ENCODE measurements at regions not wholly inside any gene's neighbourhood (a gene's known extent, or its start where the extent isn't known, plus 50 kb on each side); places are given as distances from the start of the nearest gene placed in this dataset.
A peak's percentile ranks its signal among the peaks of the same experiment; 100 is the strongest.
"Not testable (repeated sequence)": the region's sequence is repeated elsewhere in the genome, so short reads cannot be mapped to it uniquely, and the experiment has no call there.

DNA sequence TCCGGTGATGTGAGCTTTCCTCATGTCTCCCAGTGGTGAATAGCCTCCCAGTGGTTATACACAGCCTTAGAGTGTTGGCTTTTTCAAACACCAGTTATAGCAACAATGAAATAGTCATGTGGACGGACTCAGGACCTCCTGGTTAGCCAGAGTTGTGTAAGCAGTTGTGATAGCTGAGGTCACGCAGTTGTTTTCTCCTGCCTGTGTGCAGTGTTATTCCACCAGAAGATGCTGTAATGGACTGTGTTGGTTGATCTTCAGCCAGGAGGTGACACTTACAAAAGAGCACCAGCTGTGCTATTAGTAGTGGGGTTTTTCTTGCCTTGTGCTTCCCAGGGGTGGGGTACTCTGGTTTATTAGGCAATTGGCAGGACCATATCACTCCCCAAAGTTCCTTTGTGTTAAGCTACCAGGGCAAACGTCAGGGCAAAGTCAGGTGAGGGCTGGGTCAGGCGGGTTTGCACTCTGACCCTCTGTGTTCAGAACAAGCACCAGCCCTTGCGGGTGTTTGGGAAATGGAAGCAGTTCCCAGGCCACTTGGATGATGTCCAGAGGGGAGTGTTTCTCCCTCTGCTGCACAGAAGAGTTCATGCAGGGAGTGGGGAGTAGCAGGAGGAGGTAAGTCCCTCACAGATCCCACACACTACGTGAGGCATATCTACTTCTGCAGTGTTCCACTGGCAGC lies 252.6 kb downstream of the TMEM47 start:
- no peak for DNase-seq

DNA sequence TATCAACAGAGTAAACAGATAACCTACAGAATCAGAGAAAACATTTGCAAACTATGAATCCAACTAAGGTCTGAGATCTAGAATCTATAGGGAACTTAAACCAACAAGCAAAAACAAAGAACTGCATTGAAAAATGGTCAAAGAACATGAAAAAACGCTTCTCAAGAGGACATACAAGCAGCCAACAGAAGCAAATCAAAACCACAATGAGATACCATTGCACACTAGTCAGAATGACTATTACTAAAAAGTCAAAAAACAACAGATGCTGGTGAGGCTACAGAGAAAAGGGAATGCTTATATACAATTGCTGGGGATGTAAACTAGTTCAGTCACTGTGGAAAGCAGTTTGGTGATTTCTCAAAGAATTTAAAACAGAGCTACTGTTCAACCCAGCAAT lies 255.7 kb downstream of the TMEM47 start:
- no peak for DNase-seq

DNA sequence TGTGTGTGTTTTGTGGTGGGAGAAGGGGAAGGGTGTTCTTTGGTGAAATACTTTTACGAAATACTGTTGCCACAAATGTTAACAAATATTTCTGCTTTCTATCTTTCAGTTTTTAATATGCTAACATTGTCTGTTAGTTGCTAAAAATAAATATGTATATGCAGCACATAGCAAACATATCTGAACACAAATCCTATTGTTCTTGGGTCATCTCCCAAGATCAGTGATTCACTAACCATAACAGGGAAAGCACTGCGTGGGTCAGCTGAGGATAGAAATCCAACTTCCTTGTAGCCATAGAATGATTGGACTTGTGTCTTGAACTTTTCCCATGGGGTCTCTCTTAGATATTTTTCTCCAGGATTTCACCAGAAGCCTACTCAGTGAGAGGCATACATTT lies 250.3 kb upstream of the FAM47A start:
- no peak for DNase-seq

DNA sequence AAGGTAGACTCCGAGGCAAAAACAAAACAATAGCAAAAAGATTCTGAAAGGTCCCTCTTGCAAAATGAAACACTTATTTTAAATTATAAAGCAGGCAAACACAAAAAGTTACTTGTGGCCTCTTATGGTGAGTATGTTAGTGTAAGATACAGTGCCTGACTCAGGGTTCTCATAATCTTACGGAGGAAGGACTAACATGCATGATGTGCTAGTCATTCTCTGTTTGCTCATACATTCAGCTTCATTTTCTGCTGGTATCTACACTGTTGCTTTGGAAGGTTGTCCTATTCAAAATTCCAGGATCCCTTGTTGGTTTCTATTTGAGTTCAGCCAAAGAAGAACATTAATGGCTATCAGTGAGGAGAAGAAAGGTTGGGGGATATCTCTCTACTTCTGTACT lies 249.1 kb upstream of the FAM47A start:
- DNase-seq: no peak

DNA sequence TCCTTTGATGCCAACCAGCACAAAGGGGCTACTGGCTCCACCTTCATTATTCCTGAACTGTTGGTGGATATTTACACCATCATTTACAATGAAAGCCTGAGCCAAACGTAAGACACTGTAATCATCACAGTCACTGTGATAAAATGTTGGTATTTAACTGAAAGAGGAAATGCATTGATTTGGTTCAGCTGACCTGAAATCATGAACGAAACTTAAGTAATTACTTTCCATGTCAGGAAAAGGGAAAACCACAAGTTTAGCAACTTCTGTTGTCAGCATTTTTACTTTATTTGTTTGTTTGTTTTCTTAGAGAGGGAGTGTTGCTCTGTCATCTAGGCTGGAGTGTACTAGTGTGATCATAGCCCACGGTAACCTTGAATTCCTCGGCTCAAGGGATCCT lies 247.8 kb upstream of the FAM47A start:
- DNase-seq: no peak

DNA sequence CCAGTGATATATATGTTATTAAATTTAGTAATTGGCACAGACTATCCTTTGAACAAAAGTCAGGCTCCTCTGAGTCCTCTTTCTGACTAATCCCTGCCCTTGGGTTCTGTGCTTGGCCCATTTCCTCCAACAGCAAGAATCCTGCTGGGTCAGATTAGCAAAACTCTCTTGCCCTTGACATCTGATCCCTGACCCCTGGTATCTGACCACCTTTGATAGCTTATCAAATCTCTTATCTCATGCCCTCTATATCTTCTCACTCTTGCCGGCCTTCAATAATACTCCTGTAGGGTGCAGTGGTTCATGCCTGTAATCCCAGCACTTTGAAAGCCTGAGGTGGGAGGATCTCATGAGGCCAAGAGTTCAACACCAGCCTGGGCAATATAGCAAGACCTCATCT lies 245.5 kb upstream of the FAM47A start:
- no peak for DNase-seq

DNA sequence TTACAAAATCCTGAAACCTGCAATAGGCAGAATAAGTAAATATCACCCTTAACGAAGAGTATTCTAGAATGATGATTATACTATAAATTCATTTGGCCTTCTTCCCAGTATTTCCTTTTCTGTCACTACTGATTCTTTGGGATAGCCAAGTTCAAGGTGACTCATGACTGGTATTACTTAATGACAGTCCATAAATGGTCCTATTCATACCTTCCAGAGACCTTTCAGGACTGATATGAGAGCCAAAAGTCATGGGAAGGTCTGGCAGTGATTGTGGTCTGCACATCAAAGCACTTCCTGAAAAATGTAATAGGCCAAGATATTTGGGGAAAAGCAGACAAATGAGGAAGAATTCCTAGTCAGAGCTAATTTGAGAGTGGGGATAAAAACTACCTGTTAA lies 239.6 kb upstream of the FAM47A start:
- DNase-seq: no peak

DNA sequence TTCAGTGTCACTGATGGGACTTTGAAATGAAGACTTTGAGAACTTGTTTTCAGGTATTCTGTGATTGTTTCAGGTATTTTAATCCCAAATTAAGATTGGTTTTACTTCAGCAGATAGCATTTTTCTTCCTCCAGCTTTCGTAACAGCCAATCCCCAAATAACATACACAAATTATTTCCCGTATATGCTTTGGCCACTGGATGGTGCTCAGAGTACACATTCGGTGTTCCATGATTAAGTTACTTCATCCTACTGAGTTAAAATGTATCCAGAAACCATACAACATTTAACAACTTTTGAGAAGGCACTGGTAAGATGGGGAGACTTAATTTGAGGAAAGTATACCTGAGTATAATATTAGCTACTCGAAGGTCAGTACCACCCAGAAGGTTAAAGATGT lies 233.4 kb upstream of the FAM47A start:
- DNase-seq: no peak

DNA sequence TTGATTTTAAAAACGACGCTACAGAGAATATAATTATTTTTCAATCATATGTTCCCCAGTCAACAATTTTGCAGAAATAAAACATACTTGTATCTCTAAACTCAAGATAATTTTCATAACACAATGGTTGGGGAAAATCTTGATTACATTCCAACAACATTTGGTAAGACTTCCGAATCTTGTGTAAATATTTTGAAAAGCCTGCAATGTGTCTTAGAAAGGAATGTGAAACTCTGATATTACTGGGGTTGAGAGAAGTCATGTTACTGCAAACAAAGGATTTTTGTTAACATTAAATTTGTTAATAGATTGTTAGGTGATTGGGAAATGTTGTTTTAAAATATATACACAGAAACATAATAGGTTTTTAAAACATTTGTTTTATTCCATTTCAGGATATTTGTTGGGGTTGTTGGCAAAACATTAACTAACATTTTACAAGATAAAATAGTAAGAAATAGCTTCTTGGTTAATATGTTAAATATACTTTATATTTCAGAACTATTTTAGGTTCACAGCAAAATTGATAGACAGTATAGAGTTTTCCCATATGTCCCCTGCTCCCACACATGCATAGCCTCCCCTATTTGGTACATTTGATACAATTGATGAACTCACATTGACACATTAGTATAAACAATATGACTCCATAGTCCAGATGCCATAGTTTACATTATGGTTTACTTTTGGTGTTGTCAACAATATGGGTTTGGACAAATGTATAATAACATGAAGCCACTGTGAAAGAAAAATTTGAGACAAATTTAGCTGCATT lies 218.6 kb upstream of the FAM47A start:
- no peak for DNase-seq

DNA sequence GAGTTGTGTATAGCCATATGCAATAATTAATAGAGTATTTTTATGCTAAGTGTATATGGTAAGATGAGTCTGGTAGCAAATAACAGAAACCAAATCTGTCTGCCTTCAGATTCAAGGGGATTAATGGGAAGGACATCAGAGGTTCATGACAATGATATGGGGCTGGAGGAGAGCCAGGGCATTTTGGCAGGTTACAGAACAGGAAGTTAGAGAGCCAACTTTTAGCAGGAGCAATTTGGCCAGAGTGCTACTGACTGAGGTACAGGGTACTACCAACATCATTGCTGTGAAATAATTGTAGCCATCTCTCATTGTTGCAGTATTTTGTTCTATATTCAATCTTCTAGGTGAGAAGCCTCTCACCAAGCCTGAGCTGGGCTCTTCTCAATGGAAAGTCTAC lies 210.9 kb upstream of the FAM47A start:
- no peak for DNase-seq

DNA sequence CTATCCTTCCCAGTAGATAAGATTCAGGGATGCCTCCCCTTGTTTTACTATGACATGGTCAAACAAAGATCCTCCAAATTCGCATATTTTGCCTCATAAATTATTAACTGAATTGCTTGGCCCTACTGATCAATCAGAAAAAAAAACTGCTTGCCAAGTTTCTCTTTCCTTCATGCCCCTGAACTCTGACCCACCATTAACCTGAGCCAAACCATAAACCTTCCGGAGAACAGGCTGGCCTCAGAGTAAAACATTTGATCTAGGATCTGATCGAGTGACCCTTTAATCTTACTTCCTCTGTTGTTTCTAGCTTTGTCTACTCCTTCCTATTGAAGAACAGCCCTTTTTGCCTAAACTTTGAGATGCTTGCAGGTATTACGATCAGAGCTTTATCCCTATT lies 209.7 kb upstream of the FAM47A start:
- DNase-seq: no peak

DNA sequence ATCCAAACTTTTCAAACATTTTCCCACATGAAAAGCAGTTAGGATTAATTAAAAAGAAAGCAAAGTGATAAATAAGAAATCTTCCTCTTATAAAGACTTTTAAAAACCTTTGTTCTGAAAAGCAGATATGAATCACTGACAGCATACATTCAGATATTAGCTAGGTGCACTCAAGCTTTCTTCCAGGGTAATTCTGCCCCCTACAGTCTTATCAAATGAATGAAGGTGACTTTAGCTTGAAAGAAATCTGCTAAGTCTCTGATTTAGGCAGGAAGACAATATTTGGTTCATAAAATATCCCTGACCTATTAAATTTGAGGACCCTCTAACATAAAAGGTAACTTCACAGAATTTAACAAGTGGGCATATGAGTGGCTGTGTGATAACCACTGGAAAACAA lies 209.1 kb upstream of the FAM47A start:
- no peak for DNase-seq

DNA sequence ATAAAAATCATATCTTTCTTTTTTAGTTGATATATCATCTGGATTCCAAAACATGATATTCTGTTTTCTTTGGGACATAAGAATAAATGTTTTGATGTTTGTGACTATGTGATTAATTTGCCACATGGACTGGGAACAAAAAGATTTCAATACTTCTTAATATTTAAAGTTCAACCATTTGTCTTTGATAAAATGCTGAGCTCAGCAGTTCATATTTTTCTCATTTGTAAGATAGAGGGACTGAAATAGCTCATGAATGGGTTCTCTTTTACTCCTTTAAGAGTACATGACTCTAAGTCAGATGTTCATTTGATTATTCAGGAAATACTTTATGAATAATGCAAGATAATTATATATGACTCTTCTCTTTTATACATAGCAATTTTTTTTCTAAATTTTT lies 205.9 kb upstream of the FAM47A start:
- DNase-seq: no peak

DNA sequence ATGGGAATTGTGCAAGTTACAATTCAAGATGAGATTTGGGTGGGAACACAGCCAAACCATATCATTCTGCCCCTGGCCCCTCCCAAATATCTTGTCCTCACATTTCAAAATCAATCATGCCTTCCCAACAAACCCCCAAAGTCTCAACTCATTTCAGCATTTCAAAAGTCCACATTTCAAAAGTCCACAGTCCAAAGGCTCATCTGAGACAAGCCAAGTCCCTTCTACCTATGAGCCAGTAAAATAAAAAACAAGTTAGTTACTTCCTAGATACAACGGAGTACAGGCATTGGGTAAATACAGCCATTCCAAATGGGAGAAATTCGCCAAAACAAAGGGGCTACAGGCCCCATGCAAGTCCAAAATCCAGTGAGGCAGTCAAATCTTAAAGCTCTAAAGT lies 203.3 kb upstream of the FAM47A start:
- not testable (repeated sequence) for DNase-seq

DNA sequence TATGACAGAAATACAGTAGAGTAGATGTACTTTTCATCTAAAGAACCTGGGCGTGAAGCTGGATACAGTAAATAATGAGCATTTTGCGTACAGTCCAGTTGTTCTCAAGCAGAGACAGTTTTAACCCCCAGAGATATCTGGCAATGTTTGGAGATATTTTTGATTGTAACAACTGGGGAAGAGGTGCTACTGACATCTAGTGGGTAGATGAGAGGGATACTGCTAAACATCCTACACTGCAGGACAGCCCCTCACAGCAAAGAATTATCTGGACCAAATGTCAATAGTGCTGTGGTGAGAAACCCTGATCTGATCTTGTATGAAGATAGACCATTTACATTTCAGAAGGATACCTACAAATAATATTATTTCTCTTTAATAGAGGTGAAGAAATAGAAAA lies 200.2 kb upstream of the FAM47A start:
- DNase-seq: no peak

DNA sequence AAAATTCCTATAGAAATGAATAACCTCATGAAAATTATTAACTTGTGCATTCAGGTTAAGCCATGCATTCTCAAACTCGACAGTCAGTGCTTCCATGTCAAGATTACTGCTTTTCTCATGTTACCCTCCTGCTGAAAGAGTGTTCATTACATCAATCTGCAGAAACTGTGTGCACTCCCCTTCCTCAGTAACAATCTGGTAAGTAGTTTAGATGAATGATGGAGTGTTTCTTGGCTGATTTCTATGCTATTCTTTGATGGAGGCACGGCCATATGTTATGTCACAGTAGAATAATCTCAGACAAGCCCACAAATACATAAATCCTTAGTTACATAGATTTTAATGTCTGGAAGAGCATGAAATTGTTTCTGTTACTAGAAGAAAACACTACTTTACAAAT lies 193.3 kb upstream of the FAM47A start:
- DNase-seq: no peak

DNA sequence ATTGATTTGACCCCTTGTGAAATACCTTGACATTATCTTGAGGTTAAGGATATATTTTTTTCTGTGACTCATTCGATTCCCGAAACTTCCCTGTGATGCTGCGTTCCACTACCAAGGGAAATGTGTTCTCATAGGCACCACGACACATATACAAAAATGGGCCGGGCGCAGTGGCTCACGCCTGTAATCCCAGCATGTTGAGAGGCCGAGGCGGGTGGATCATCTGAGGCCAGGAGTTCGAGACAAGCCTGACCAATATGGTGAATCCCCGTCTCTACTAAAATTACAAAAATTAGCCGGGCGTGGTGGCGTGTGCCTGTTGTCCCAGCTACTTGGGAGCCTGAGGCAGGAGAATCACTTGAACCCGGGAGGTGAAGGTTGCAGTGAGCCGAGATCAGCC lies 188.3 kb upstream of the FAM47A start:
- not testable (repeated sequence) for DNase-seq

DNA sequence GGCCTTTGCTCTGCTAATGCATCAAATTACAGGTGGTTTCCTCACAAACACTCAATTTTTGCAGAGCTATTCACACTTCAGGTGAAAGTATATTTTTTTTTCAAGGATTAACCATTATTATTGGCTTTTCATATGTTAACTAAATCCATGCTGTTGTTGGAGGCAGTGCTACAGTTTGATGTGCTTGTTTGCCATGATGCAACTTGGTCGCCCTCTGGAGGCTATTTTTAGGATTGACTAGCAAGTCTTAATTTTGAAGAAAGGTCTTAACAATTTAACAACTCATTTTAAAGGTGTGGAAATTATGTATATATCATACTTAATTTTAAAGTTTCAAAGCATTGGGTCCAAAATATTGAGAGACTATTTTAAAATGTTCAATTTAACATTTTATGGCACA lies 168.8 kb upstream of the FAM47A start:
- DNase-seq: peak; percentile 23

DNA sequence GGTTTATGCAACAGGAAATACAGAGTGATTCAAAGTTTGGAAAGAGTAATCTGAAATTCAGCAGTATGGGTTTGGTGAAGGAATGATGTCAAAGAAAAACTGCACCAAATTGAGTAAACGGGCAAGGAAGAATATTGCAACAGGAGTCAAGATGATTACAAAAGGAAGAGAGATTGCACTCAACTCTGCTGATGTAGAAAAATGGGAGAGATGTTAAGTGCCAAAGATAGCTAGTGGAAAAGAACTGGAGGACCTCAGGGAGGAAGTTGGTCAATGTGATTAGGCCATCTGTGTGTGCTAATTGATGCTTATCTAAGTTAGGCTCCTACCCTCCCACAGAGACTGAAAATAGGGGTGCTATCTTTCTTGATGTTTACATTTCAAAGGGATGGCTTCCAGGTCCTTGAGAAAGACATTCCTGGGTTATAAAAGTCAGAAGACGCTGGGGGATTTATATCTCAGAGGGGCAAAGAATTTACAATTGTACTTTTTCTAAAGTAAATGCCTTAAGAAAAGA lies 167.4 kb upstream of the FAM47A start:
- DNase-seq: no peak

DNA sequence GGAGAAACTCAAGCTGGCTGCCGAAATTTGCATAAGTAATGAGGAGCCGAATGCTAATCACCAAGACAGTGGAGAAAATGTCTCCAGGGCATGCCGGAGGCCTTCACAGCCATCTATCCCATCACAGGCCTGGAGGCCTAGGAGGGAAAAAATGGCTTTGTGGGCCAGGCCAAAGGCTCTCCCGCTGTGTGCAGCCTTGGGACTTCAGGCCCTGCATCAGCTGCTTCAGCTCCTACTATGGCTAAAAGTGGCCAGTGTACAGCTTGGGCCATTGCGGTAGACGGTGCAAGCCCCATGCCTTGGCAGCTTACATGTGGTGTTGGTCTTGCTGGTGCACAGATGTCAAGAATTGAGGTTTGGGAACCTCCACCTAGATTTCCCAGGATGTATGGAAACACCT lies 162.6 kb upstream of the FAM47A start:
- DNase-seq: no peak

DNA sequence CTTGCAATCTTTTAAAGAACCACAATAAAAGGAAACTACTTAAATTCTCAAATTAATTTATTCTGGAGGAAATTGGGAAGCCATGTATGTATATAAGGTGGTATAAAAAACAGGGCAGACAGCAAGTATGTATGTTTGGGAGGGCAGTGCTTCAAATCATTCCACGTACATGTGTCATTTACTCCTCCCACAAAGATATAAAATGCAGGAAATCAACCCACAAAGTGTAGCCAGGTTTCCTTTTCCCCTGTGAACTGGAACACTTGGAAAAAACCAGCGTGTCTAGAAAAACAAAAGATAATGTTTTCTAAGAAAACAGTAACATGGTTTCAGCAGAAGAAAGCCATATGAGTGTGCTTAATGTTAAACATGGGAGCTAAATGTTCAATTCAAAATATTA lies 156.7 kb upstream of the FAM47A start:
- DNase-seq: no peak

DNA sequence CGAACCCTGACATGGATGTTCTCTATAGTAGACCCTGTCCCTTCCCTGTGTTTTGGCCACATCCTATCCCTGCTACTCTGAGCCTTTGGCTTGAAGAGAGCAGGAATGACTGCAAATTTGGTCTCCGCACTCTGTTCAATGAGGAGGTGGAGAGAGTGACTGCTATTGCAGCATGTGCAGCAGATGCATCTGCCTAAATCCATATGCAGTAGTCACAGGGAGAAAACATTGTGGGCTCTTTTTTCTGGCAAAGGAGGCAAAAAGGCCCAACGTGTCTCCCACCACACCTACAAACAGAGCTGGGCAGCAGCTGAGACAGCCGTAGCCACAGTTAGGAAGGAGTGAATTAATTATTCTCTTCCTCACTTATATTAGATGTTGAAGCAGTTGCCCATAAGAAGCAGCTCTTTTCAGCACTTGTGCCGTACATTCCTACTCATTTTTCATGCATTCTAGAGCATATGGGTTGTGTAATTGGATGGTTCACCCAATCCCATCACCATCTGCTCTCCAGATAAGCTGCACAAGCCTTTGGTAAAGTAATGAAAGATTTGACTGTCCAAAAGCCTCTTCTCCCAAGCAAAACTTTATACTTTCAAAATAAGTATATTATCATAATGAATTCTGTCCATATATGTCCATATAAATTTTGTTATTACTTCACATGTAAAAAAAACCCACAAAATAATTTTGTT lies 147.9 kb upstream of the FAM47A start:
- no peak for DNase-seq

DNA sequence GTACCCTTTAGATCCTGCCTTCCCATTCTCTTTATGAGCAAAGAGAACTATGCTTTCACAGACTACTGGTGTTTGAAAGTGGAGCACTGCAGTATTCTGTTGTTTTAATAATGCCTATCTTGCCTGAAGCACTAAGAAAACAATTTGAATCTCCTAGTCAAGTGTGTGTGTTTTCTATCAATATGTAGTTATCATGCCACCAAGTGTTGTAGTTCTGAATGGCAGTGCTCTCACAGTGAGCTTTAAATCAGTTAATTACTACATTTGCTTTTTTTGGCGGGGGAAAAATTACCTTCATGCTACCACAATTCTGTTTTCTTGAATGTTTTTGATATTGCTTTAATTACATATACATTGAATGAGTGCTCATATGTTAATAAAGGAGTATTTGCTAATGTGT lies 143.6 kb upstream of the FAM47A start:
- DNase-seq: no peak

DNA sequence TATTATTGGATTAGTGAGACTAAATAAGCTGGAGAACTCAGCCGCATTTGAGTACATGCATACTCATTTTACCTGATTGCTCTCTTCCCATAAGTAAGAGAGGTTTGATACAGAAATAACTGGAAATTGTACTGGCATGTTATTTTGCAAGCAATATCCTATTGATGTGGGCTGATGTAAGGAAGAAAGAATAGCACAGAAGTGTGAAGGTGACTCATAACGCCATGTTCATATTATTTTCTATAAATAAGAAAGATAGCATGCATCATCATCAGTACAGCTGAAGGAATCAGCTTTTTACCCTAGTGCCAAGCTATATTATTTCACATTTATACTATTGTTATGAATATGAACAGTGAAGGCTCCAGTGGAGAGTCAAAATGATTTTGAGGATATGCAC lies 138.3 kb upstream of the FAM47A start:
- DNase-seq: no peak

Data from femur (tissue), 1 donor.